ENCODE measurements at regions not wholly inside any gene's neighbourhood (a gene's known extent, or its start where the extent isn't known, plus 50 kb on each side); places are given as distances from the start of the nearest gene placed in this dataset.
"Not testable (repeated sequence)": the region's sequence is repeated elsewhere in the genome, so short reads cannot be mapped to it uniquely, and the experiment has no call there.

DNA sequence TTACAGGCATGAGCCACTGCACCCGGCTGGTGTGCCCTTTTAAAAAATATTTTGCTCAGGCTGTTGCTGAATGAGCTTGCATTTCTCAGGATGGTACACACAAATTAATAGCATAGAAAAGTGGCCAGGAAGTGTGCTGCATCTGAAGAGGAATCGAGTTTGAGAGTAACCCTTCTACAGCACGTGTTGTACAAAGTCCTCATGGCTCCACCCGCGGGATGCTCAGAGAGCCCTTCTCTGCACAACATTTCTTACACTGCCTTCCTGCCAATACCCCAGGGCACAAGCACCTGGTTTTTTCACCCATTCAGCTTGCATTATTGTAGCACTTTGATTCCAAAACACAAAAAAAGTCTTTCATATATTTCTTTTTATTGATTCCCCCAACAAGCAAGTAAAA, 90.1 kb upstream of the NEDD4L start:
- no peak for DNase-seq (ENCODE audit: low read depth)

GRCh38 chr18:57951999-57952774, 91.8 kb upstream of the NEDD4L start:
- no peak for DNase-seq (ENCODE audit: low read depth)

- DNase-seq (ENCODE audit: low read depth) = no peak
Measured at GRCh38 chr18:57951117-57951796, 92.8 kb upstream of the NEDD4L start.

DNA sequence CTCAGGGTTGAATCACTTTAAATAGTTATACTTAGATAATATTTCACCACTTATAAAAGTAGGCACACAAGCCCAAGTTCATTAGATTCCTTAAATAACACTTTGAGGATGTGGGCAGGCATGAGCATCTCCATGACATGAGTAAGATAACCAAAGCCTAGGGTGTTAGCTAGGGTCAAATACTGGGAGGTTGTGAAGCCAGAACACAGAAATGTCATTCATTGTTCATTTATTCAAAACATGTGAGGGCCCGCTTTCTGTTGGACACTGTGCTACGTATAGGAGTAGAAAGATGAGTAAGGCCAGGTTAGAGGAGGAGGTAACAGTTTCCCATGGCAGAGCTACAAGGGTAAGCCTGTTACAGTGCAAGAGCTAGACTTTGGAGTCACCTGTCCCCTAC, 93.5 kb upstream of the NEDD4L start:
- no peak for DNase-seq (ENCODE audit: low read depth)

DNA sequence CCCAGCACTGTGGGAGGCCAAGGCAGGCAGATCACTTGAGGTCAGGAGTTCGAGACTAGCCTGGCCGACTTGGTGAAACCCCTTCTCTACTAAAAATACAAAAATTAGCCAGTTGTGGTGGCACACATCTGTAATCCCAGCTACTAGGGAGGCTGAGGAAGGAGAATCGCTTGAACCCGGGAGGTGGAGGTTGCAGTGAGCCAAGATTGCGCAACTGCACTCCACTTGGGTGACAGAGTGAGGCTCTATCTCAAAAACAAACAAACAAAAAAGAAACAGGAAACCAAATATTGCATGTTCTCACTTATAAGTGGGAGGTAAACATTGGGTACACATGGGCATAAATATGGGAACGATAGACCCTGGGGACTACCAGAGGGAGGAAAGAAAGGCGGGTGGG, 94.7 kb upstream of the NEDD4L start:
- DNase-seq (ENCODE audit: low read depth) = not testable (repeated sequence)

- DNase-seq (ENCODE audit: low read depth) = no peak
Measured at GRCh38 chr18:57947117-57947516, 96.9 kb upstream of the NEDD4L start.

- no peak for DNase-seq (ENCODE audit: low read depth)
Measured at GRCh38 chr18:57943723-57944122, 100.3 kb upstream of the NEDD4L start.

- no peak for DNase-seq (ENCODE audit: low read depth)
Measured at GRCh38 chr18:57942493-57942892, 101.5 kb upstream of the NEDD4L start.

DNA sequence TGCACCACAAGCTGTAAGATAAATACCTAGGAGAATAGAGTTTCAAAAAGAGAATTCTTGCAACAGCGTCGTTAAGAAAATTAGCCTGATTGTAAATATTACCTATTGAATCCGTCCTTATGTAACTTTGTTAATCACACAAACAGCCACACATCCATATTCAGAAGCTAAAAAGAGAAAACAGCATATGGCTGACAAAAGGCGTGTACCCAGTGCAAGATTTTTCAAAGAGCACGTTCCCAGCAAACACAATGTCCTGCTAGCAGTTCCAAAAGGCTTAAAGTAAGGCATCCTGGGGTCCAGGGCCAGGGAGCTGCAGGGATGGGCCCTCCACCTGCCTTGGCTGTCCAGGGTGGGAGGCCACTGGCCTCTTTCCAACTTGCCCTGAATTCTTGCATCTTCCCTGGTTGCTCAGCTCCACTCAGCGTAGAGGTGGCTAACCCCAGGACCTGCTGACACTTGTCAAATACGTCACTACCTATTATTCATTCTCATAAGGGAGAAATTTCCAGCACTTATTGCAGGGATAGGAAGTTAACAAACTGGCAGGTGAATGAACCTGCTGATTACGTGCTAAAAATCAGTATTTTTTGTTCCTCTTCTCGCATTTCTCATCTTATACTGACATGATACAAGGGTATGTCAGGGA, 102.1 kb upstream of the NEDD4L start:
- DNase-seq (ENCODE audit: low read depth) = no peak

DNA sequence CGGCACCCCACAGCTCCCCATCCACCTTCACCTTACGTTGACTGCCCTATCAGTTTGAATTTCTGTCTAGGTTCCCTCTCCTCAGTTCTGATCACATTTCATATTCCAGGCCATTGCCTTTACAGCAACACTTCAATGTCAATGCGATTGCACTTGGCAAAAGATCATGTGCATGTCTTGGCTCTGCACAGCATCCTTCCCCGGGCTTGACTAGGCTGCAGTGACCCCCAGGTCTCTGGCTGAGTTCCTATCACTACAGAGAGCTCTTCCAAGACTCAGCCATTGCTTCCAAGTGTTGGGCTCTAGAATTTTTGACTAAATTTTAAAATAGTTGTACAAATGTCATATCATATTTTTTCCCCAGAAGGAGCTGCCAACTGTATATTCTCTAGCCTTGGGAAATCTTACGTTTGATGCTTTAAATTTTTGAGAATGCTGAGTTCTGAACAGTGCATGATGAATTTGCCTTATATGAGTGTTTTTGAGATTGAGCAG, 103.8 kb upstream of the NEDD4L start:
- DNase-seq (ENCODE audit: low read depth) = no peak

DNA sequence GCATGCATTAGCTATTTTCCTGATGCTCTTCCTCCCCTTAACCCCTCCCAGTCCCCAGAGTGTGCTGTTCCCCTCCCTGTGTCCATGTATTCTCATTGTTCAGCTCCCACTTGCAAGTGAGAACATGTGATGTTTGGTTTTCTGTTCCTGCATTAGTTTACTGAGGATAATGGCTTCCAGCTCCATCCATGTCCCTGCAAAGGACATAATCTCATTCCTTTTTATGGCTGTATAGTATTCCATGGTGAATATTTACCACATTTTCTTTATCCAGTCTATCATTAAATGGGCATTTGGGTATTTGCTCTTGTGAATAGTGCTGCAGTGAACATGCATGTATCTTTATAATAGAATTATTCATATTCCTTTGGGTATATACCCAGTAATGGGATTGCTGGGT, 109.7 kb upstream of the NEDD4L start:
- DNase-seq (ENCODE audit: low read depth) = not testable (repeated sequence)

- DNase-seq (ENCODE audit: low read depth) = no peak
Measured at GRCh38 chr18:57931038-57931437, 113.0 kb upstream of the NEDD4L start.

GRCh38 chr18:57930476-57930875, 113.5 kb upstream of the NEDD4L start:
- no peak for DNase-seq (ENCODE audit: low read depth)

GRCh38 chr18:57929922-57930321, 114.1 kb upstream of the NEDD4L start:
- DNase-seq (ENCODE audit: low read depth) = no peak

GRCh38 chr18:57928466-57928865, 115.6 kb upstream of the NEDD4L start:
- no peak for DNase-seq (ENCODE audit: low read depth)

- DNase-seq (ENCODE audit: low read depth) = no peak
Measured at GRCh38 chr18:57927511-57927910, 116.5 kb upstream of the NEDD4L start.

GRCh38 chr18:57925706-57926105, 118.3 kb upstream of the NEDD4L start:
- no peak for DNase-seq (ENCODE audit: low read depth)

- no peak for DNase-seq (ENCODE audit: low read depth)
Measured at GRCh38 chr18:57923611-57924010, 120.4 kb upstream of the NEDD4L start.

- no peak for DNase-seq (ENCODE audit: low read depth)
Measured at GRCh38 chr18:57922885-57923284, 119.8 kb upstream of the ATP8B1 start.

- no peak for DNase-seq (ENCODE audit: low read depth)
Measured at GRCh38 chr18:57921708-57922107, 118.6 kb upstream of the ATP8B1 start.

GRCh38 chr18:57920036-57920435, 116.9 kb upstream of the ATP8B1 start:
- no peak for DNase-seq (ENCODE audit: low read depth)

- no peak for DNase-seq (ENCODE audit: low read depth)
Measured at GRCh38 chr18:57918601-57919000, 115.5 kb upstream of the ATP8B1 start.

GRCh38 chr18:57916684-57917083, 113.6 kb upstream of the ATP8B1 start:
- DNase-seq (ENCODE audit: low read depth) = no peak

All from activated T-cell treated with anti-CD3 and anti-CD28 coated beads for 1 hour (primary cell).